ENCODE measurements at regions not wholly inside any gene's neighbourhood (a gene's known extent, or its start where the extent isn't known, plus 50 kb on each side); places are given as distances from the start of the nearest gene placed in this dataset.
"Not testable (repeated sequence)": the region's sequence is repeated elsewhere in the genome, so short reads cannot be mapped to it uniquely, and the experiment has no call there.

DNA sequence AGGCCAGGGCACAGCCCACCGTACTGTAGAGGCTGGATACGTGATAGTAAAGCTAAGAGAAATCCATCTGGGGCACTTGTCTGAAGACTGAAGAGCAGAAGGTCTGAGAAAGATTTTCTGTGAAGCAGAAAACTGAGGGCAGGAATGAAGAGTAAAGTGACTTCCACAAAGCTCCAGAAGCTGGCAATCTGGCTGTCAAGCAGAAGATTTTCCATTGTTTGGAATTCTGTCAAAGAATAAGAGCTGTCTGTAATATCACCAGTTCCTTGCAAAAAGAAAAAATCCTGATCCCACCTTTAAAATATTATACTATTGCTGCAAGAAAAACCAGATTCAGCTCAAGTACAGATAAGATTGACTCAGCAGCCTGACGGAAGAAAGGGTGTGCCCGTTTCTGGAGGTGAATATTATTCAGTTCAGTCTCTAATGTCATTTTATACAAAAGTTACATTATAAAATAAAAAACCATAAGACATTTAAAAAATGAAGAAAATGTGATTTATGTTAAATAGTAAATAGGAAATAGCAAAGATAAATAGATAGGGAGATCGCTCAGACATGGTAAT is 550.4 kb upstream of the SGO1 start:
- H3K27me3 Mint-ChIP-seq: no peaks in the 10 kb centered on the region
- H3K27ac Mint-ChIP-seq: no peak overlapping the region
- no peaks in the 10 kb centered on the region for H3K4me1 Mint-ChIP-seq (ENCODE audit: low read depth)
- DNase-seq: no peak
- H3K9me3 Mint-ChIP-seq: peaks cover 10% of the 10 kb centered on the region
- H3K36me3 Mint-ChIP-seq (ENCODE audit: low read depth): no peaks in the 10 kb centered on the region
- no peak overlapping the region for H3K4me3 Mint-ChIP-seq

DNA sequence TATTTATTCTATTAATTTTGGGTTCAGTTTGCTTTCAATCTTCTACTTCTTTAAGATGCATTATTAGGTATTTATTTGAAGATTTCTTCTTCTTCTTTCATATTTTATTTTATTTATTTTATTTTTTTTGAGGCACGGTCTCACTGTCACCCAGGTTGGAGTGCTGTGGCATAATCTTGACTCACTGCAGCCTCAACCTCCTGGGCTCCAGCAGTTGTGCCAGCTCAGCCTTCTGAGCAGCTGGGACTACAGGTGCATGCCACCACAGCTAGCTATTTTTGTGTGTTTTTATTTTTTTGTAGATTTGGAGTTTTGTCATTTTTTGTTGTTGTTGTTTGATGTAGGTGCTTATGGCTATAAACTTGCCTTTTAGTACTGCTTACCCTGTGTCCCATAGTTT is 543.2 kb upstream of the SGO1 start:
- H3K36me3 Mint-ChIP-seq (ENCODE audit: low read depth): no peaks in the 10 kb centered on the region
- H3K4me1 Mint-ChIP-seq (ENCODE audit: low read depth): no peaks in the 10 kb centered on the region
- peaks cover 45% of the 10 kb centered on the region for H3K9me3 Mint-ChIP-seq
- no peak overlapping the region for H3K27ac Mint-ChIP-seq
- DNase-seq: no peak
- H3K4me3 Mint-ChIP-seq: no peak overlapping the region
- H3K27me3 Mint-ChIP-seq: no peaks in the 10 kb centered on the region

DNA sequence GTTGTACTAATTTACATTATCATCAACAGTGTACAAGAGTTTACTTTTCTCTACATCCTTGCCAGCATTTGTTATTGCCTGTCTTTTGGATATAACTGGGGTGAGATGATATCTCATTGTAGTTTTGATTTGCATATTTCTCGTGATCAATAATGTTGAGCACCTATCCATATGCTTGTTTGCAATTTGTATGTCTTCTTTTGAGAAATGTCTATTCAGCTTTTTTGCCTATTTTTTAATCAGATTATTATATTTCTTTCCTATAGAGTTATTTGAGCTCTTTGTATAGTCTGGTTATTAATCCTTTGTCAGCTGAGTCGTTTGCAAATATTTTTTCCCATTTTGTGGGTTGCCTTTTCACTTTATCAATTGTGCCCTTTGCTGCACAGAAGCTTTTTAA is 540.8 kb upstream of the SGO1 start:
- no peaks in the 10 kb centered on the region for H3K4me1 Mint-ChIP-seq (ENCODE audit: low read depth)
- H3K9me3 Mint-ChIP-seq: peaks cover 41% of the 10 kb centered on the region
- no peaks in the 10 kb centered on the region for H3K36me3 Mint-ChIP-seq (ENCODE audit: low read depth)
- no peak overlapping the region for H3K27ac Mint-ChIP-seq
- H3K27me3 Mint-ChIP-seq: no peaks in the 10 kb centered on the region
- DNase-seq: no peak
- H3K4me3 Mint-ChIP-seq: no peak overlapping the region

DNA sequence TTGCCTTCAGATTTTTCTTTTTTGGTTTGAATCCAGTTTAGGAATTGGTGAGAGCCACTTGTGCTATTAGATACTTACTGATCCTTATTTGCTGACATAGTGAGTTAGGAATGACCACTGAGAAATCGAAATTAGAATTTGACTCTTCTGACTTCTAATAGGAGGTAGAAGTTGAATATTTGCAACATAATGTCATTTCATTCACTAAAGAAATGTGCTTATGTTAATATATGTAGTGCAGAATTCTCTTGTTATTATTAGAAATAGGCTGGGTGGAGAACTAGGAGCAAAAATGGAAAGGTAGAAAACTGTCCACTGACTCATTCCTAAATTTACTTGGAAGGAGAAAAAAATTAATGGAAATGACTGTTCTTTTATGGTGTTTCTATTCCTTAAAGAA is 538.2 kb upstream of the SGO1 start:
- H3K4me3 Mint-ChIP-seq: no peak overlapping the region
- H3K4me1 Mint-ChIP-seq (ENCODE audit: low read depth): no peaks in the 10 kb centered on the region
- DNase-seq: no peak
- H3K9me3 Mint-ChIP-seq: peaks cover 45% of the 10 kb centered on the region
- H3K36me3 Mint-ChIP-seq (ENCODE audit: low read depth): no peaks in the 10 kb centered on the region
- no peaks in the 10 kb centered on the region for H3K27me3 Mint-ChIP-seq
- H3K27ac Mint-ChIP-seq: no peak overlapping the region

DNA sequence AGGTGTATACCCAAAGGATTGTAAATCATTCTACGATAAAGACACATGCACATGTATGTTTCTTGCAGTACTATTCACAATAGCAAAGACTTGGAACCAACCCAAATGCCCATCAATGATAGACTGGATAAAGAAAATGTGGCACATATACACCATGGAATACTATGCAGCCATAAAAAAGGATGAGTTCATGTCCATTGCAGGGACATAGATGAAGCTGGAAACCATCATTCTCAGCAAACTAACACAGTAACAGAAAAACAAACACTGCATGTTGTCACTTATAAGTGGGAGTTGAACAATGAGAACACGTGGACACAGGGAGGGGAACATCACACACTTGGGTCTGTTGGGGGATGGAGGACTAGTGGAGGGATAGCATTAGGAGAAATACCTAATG is 530.4 kb upstream of the SGO1 start:
- H3K27ac Mint-ChIP-seq; H3K27me3 Mint-ChIP-seq; H3K4me3 Mint-ChIP-seq; H3K4me1 Mint-ChIP-seq (ENCODE audit: low read depth); DNase-seq; H3K36me3 Mint-ChIP-seq (ENCODE audit: low read depth): not testable (repeated sequence)
- H3K9me3 Mint-ChIP-seq: peaks cover 32% of the 10 kb centered on the region

DNA sequence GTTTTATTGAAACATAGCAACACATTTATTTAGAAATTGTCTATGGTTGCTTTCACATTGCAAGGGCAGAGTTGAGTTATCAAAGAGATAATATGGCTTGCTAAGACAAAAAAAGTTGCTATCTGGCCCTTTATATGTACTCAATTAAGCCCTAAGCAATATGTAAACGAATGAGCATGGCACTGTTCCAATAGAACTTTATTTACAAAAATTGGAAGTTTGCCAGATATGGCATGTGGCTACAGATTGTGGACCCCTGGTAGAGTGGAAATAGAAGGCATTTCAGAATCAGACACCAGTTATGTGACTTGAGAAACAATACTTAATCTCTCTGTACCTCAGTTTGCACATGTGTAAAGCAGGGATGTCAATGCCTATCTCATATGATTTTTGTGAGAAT is 515.6 kb upstream of the SGO1 start:
- Mint-ChIP-seq H3K4me1 (ENCODE audit: low read depth) (no peaks in the 10 kb centered on the region), H3K9me3 (peaks cover 26% of the 10 kb centered on the region), H3K4me3 (no peak overlapping the region), H3K27me3 (no peaks in the 10 kb centered on the region), H3K27ac (no peak overlapping the region), H3K36me3 (ENCODE audit: low read depth) (no peaks in the 10 kb centered on the region)
- no peak for DNase-seq

DNA sequence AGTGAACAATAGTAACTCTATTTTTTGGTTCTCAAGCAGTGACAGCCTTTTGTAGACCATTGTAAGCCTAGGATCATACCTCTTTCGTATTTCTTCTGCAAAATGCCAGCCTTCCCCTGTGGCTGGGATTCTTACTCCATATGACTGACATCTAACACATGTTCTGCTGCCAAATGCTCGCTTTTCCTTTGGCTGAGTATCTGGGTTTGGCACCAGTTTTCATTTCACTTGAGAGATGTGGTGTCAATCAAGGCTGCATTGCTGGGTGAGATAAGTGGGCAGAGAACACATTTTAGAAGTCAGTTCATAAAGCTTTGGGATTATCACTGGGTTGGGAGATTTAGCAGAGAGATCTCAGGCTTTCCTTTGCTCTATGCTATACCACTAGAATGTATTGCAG is 514.7 kb upstream of the SGO1 start:
- H3K27ac Mint-ChIP-seq: no peak overlapping the region
- peaks cover 23% of the 10 kb centered on the region for H3K9me3 Mint-ChIP-seq
- H3K27me3 Mint-ChIP-seq: no peaks in the 10 kb centered on the region
- H3K4me1 Mint-ChIP-seq (ENCODE audit: low read depth): no peaks in the 10 kb centered on the region
- no peak for DNase-seq
- no peak overlapping the region for H3K4me3 Mint-ChIP-seq
- H3K36me3 Mint-ChIP-seq (ENCODE audit: low read depth): no peaks in the 10 kb centered on the region

DNA sequence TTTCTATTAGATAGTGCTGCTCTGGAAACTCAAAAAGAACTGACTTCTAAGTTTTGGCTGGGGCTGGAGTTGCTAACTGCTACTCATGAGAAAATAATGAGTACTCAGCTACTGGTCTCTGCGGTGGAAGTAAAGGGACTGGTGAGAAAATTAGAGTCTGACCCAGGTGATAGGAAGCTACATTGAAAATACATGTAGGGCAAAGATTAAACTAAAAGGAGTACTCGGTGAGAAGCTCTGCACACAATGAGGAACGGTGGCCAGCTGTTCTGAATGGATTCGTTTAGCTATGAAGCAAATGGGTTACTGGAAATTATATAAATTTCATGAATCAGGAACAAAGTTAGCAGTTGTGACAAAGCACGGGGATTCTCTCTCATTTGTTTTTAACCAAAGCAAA is 512.9 kb upstream of the SGO1 start:
- Mint-ChIP-seq H3K4me3 (no peak overlapping the region), H3K36me3 (ENCODE audit: low read depth) (no peaks in the 10 kb centered on the region), H3K27ac (no peak overlapping the region), H3K4me1 (ENCODE audit: low read depth) (no peaks in the 10 kb centered on the region), H3K27me3 (no peaks in the 10 kb centered on the region), H3K9me3 (peaks cover 18% of the 10 kb centered on the region)
- no peak for DNase-seq

DNA sequence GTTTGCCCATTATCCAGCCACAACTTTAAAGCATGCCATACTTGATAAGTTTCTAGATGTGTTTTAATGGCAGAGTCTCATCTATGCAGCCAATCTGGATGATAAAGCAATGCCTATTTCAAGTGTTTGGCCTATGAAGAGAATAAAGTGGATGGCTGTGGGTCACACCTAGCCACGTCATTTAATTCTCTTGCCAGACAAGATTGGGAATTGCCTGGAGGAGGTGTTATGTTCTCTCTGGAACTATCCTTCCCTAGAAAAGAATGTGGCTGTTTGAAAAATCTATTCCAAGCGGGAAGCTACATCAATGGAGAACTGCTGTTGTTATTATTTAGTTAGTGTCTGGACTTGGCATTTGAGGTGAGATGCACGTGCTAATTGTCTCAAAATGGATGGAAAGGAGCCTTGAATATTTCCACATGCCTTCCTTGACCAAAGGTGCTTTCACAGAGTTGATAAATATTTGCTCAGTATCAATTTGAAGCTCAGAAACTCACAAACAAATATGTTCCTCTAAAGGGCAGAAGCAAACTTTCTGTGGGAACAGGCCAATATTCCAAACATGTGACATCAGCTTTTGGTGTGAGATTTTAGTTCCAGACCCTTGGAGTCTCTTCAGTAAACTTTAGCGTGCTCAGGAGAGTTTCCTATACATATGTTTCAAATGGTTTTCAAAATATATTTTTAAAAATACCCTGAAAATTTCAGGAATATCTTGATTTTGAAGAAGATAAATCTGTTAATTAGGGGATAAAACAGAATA is 510.6 kb upstream of the SGO1 start:
- DNase-seq: no peak
- Mint-ChIP-seq H3K4me3 (no peak overlapping the region), H3K27ac (no peak overlapping the region), H3K27me3 (no peaks in the 10 kb centered on the region), H3K36me3 (ENCODE audit: low read depth) (no peaks in the 10 kb centered on the region), H3K4me1 (ENCODE audit: low read depth) (no peaks in the 10 kb centered on the region), H3K9me3 (peaks cover 12% of the 10 kb centered on the region)

DNA sequence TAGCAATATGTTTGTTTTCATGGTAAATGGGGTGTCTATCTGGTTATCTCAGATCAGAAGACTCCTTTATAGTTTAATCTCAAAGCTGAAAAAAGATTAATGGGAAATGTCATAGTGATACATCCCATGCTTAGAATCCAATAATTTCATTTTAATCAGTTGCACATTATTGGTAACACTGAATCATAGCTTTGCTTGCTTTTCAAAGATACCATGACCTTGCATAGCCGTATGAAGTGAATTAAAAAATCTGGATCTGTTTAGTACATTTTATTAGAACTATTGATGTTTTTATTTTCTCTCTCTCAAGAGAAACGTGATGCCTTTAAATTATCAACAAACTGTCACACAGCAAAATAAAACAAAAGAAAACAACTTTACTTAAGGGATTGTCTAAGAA is 506.7 kb upstream of the SGO1 start:
- no peak overlapping the region for H3K4me3 Mint-ChIP-seq
- no peak for DNase-seq
- H3K27me3 Mint-ChIP-seq: no peaks in the 10 kb centered on the region
- peaks cover 18% of the 10 kb centered on the region for H3K9me3 Mint-ChIP-seq
- no peaks in the 10 kb centered on the region for H3K4me1 Mint-ChIP-seq (ENCODE audit: low read depth)
- no peak overlapping the region for H3K27ac Mint-ChIP-seq
- H3K36me3 Mint-ChIP-seq (ENCODE audit: low read depth): no peaks in the 10 kb centered on the region

DNA sequence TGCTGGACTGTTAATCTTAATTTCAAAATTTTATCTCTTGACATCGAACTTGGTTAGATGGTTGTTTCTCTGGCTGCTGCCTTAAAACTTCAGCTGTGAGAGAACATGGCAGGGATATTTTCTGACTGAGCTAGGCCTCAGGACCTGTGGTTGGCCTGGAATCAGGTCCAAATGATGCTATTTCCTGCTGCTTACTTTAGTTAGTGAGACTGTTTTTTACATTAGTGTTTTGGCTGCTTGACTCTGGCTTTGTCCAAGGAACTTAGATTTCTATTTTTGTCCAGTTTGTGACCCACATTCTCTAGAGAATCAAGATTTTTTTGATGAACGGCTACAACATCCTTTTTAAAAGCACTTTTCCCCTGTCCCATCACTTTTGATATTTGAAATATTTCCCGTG is 497.9 kb upstream of the SGO1 start:
- peaks cover 47% of the 10 kb centered on the region for H3K9me3 Mint-ChIP-seq
- H3K27me3 Mint-ChIP-seq: no peaks in the 10 kb centered on the region
- no peaks in the 10 kb centered on the region for H3K36me3 Mint-ChIP-seq (ENCODE audit: low read depth)
- no peaks in the 10 kb centered on the region for H3K4me1 Mint-ChIP-seq (ENCODE audit: low read depth)
- H3K4me3 Mint-ChIP-seq: no peak overlapping the region
- no peak overlapping the region for H3K27ac Mint-ChIP-seq
- DNase-seq: no peak

DNA sequence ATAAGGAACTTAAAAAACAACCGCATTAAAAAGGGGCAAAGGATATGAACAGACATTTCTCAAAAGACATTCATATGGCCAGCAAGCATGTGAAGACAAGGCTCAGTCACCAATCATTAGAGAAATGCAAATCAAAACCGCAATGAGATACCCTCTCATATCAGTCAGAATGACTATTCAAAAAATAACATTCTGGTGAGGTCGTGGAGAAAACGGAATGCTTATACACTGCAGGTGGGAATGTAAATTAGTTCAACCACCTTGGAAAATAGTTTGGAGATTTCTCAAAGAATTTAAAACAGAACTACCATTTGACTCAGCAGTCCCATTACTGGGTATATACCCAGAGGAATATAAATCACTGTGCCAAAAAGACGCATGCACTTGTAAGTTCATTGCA is 496.6 kb upstream of the SGO1 start:
- Mint-ChIP-seq H3K27me3 (no peaks in the 10 kb centered on the region), H3K36me3 (ENCODE audit: low read depth) (no peaks in the 10 kb centered on the region), H3K4me1 (ENCODE audit: low read depth) (no peaks in the 10 kb centered on the region), H3K9me3 (peaks cover 40% of the 10 kb centered on the region), H3K4me3 (no peak overlapping the region), H3K27ac (no peak overlapping the region)
- DNase-seq: no peak

DNA sequence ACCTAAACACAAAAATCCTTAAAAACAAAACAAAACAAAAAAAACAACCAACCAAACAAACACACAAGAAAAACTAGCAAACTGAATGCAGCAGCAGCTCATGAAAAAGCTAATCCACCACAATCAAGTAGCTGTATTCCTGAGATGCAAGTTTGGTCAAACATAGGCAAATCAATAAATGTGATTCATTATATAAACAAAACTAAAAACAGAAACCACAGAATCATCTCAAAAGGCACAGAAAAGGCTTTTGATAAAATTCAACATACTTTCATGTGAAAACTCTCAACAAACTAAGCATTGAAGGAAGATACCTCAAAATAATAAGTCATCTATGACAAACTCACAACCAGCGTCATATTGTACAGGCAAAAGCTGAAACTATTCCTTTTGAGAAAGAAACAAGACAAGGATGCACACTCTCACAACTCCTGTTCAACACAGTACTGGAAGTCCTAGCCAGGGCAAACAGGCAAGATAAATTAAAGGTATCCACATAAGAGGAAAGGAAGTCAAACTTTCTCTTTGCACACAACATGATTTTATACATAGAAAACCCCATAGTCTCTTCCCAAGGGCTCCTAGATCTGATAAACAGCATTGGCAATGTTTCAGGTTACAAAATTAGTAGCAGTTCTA is 495.1 kb upstream of the SGO1 start:
- Mint-ChIP-seq H3K27ac (no peak overlapping the region), H3K9me3 (peaks cover 43% of the 10 kb centered on the region), H3K4me3 (no peak overlapping the region), H3K36me3 (ENCODE audit: low read depth) (no peaks in the 10 kb centered on the region), H3K27me3 (no peaks in the 10 kb centered on the region), H3K4me1 (ENCODE audit: low read depth) (no peaks in the 10 kb centered on the region)
- DNase-seq: no peak

DNA sequence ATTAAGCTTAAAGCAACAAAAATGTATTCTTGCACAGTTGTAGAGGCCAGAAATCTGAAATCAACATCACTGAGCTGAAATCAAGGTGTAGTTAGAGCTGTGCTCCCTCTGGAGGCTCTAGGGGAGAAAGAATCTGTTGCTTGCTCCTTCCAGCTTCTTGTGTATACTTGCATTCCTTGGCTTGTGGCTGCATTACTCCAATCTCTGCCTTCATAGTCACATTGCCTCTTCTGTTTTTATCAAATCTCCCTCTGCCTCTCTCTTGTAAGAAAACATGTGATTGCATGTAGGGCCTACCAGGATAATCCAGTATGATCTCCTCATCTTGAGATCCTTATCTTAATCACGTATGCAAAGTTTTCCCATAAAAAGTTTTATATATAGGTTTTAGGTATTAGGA is 487.9 kb upstream of the SGO1 start:
- Mint-ChIP-seq H3K9me3 (peaks cover 39% of the 10 kb centered on the region), H3K36me3 (ENCODE audit: low read depth) (no peaks in the 10 kb centered on the region), H3K27ac (no peak overlapping the region), H3K27me3 (no peaks in the 10 kb centered on the region), H3K4me1 (ENCODE audit: low read depth) (no peaks in the 10 kb centered on the region), H3K4me3 (no peak overlapping the region)
- DNase-seq: no peak

DNA sequence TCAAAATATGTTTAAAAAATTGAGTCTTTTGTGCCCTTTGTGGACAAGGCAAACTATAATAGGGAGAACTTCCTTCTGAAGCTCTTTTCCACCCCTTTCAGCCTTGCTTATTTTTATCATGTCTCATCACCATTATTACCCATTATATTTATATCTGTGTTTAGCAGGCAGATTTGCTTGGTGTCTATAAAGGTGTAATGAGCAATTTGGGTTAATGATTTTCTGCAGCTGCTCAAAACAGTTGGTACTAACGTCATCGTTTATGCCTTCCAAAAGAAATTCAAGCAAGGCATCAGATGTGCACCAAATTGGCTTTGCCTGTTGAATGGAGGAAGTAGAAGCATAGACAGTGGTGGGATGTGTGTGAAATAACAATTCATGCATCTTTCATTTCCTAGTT is 483.7 kb upstream of the SGO1 start:
- Mint-ChIP-seq H3K4me3 (no peak overlapping the region), H3K9me3 (peaks cover 33% of the 10 kb centered on the region), H3K4me1 (ENCODE audit: low read depth) (no peaks in the 10 kb centered on the region), H3K27ac (no peak overlapping the region), H3K27me3 (no peaks in the 10 kb centered on the region), H3K36me3 (ENCODE audit: low read depth) (no peaks in the 10 kb centered on the region)
- no peak for DNase-seq
